ENCODE measurements at regions not wholly inside any gene's neighbourhood (a gene's known extent, or its start where the extent isn't known, plus 50 kb on each side); places are given as distances from the start of the nearest gene placed in this dataset.

DNA sequence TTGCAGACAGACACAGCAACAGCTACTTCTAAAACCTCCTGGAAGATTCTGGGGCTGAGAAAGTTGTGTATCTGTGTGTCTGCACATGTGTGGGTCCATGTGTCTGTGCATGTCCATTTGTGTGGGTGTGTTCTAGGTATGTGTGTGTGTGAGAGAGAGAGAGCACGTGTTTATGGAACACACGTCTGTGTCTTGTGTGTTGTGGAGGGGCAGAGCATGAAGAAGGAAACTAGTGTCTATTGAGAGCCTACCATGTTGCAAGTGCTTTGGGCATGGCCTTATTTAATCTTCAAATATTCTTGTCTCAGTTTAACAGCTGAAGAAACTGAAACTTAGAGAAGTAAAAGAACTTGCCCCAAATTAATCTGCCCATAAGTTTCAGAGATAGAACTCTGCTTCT lies 327.5 kb downstream of the UACA start:
- TF ChIP-seq ZNF274 (IDR thresholded peaks at IDR 0.05; ENCODE audit: low read depth, low read length) (no peak), SUZ12 (IDR thresholded peaks at IDR 0.05; ENCODE audit: extremely low read depth, insufficient read depth, insufficient read length) (no peak)

All from NT2/D1 (cell line).